Keratinocyte (primary cell): ENCODE measurements at regions not wholly inside any gene's neighbourhood (a gene's known extent, or its start where the extent isn't known, plus 50 kb on each side); places are given as distances from the start of the nearest gene placed in this dataset.

Experiments used
- CTCF ChIP-seq, 3 experiments: IDR thresholded peaks in 1 of 3; conservative IDR thresholded peaks in 1 of 3; optimal IDR thresholded peaks in 1 of 3; 2 replicates in 2 of 3; 3 replicates in 1 of 3; pipeline versions ENCODE3 to v1.5.1; 2011; ENCODE audit warnings: low read length in 3 of 3, mild to moderate bottlenecking in 3 of 3, moderate library complexity in 2 of 3, control low read depth in 1 of 3, inconsistent platforms in 1 of 3; ENCODE audit not compliant: insufficient read depth in 2 of 3; ENCODE audit errors: extremely low read depth in 1 of 3
- EZH2 ChIP-seq: IDR thresholded peaks from one replicate; pipeline ENCODE4 v1.6.1; 2012; ENCODE audit warnings: inconsistent platforms, mild to moderate bottlenecking, low read length, moderate library complexity

- no peak for TF ChIP-seq CTCF (optimal IDR thresholded peaks at IDR 0.05 in 1 of 3, IDR thresholded peaks at IDR 0.05 in 1 of 3, conservative IDR thresholded peaks at IDR 0.05 in 1 of 3; ENCODE audit: extremely low read depth in 1 of 3, insufficient read depth in 2 of 3, low read length in 3 of 3)
- TF ChIP-seq EZH2: no peak
Observed at GRCh38 chr4:81335122-81335912, 120.3 kb upstream of the PRKG2 start.
